GM12892 (cell line): ENCODE measurements at regions not wholly inside any gene's neighbourhood (a gene's known extent, or its start where the extent isn't known, plus 50 kb on each side); places are given as distances from the start of the nearest gene placed in this dataset.

Experiments
- POLR2A ChIP-seq: IDR thresholded peaks from 2 replicates; pipeline ENCODE4 v1.6.1; 2011; ENCODE audit warnings: low read depth, low read length, control low read depth
- POLR2AphosphoS5 ChIP-seq: IDR thresholded peaks from 2 replicates; pipeline ENCODE4 v1.6.1; 2011; ENCODE audit warnings: low read depth, low read length, control low read depth
- TAF1 ChIP-seq: IDR thresholded peaks from 2 replicates; pipeline ENCODE4 v1.6.1; 2011; ENCODE audit warnings: low read depth, mild to moderate bottlenecking, control low read depth, low read length, borderline replicate concordance

DNA sequence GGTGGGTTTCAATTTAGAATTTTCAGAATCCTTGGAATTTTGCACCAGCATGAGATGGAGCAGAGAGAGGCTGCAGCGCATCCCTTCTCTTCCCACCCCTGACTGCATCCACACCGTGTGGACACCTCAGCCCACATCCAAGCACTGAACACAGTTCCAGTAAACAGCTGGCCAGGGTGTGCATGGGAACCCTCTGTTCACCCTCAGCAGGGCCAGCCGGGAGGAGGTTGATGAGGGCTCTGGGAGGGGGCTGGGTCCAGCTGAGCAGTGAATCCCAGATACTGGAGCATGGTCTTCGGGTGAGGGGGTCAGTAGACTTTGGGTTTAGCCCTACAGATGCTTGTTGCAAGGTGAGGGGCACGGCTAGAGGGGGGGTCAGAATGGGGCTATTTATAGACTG, 85.8 kb downstream of the RPLP1 start:
- TF ChIP-seq POLR2AphosphoS5 (no peak), TAF1 (no peak), POLR2A (no peak)
